ENCODE measurements at regions not wholly inside any gene's neighbourhood (a gene's known extent, or its start where the extent isn't known, plus 50 kb on each side); places are given as distances from the start of the nearest gene placed in this dataset.
A peak's percentile ranks its signal among the peaks of the same experiment; 100 is the strongest.
"Not testable (repeated sequence)": the region's sequence is repeated elsewhere in the genome, so short reads cannot be mapped to it uniquely, and the experiment has no call there.

DNA sequence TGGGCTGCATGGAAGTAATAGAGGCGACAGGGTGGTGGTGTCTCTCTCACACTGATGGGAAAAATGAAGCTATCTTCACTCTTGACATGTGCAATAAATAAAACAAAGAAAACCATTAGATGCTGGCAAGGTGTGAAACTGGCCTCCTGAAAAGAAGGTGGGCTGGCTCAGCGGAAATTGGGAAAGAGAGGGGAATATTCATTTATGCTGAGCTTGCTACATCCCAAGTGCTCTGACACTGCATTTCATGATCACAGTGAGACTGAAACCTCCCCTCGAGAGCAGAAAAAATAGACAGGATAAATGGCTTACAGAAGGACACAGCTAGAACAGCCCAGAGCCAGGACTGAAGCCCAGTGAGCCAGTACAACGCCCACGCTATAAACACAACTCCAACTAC, 112.1 kb upstream of the SMLR1 start:
- DNase-seq (ENCODE audit: low read depth, low spot score): no peak

GRCh38 chr6:130716466-130716865, 110.7 kb upstream of the SMLR1 start:
- DNase-seq (ENCODE audit: low read depth, low spot score): no peak

DNA sequence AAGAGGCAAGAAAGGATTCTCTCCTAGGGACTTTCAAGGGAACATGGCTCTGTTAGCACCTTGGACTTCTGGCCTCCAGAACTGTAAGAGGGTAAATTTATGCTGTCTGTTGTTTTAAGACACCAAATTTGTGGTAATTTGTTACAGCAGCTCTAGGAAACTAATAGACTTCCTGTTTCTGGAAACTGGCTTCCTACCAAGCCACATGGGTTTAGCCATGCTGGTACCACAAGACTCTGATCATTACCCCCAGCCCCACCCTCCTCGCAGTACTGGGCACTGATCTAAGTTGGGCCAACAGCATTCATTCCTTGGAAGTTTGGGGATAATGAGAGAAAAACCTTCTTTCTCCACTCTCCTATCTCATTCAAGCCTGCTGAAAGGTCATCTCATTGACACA, 109.5 kb upstream of the SMLR1 start:
- no peak for DNase-seq (ENCODE audit: low read depth, low spot score)

DNA sequence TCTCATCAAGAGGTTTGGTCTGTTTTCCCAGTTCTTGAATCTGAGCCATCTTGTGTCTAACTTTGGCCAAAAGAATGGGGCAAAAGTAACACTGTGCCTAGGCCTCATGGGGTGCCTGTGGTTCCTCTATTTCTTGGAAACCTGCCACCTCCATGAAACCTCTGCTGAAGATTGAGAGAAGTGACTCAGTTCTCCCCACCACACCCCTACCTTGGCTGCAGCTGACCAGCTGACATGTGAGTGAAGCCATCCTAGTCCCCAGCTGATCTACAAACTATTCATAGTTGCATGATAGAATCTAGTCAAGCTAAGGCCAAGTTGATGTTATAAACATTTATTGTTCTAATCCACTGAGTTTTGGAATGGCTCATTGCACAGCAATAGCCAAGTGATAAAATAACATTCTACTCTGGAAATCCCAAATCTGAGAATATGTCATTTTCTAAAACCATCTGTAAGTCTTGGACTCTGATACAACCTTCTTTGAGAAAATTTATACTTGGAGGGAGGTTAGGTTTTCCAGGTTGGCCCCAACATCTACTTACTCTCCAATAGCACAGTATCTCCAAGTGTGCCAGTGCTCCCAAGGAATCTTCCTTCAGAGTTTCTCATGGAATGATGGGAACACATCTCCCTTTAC, 107.0 kb upstream of the SMLR1 start:
- DNase-seq (ENCODE audit: low read depth, low spot score): no peak

GRCh38 chr6:130724089-130724488, 103.1 kb upstream of the SMLR1 start:
- no peak for DNase-seq (ENCODE audit: low read depth, low spot score)

DNA sequence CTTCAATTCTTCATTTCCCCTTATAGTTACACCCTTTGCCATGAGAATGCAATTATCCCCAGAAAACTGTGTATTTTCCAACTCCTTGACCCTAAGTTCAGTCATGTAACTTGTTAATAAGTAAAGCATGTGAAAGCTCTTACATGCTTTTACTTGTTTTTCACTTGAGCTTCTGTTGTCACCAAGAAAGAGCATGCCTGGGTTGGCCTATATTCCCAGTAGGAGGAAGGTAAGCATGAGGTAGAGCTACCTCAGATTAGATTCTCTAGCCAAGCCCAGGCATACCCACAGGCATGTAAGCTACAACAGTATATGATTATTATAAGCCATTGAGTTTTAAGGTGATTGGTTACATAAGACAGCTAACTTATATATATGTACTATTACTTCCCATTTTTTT, 101.7 kb upstream of the SMLR1 start:
- no peak for DNase-seq (ENCODE audit: low read depth, low spot score)

- DNase-seq (ENCODE audit: low read depth, low spot score): not testable (repeated sequence)
Measured at GRCh38 chr6:130728064-130728463, 99.1 kb upstream of the SMLR1 start.

DNA sequence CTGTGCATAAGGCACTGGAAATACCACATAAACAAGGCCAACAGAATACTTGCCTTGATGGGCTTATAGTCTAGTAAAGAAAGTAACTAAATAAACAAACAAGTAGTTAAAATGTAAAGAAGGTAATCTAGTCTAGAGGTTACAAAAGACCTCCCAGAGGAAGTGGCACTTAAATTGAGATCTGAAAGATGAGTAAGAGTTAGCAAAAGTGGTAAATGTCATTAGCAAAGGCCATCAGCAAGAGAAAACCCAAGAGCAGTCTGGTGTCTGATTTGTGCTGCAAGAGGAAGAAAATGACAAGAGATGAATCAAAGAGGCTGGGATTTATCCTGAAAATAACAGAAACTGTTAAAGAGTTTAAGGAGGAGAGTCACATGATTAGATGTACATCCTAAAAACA, 96.6 kb upstream of the SMLR1 start:
- DNase-seq (ENCODE audit: low read depth, low spot score): no peak

GRCh38 chr6:130734161-130734560, 93.0 kb upstream of the SMLR1 start:
- DNase-seq (ENCODE audit: low read depth, low spot score): no peak

DNA sequence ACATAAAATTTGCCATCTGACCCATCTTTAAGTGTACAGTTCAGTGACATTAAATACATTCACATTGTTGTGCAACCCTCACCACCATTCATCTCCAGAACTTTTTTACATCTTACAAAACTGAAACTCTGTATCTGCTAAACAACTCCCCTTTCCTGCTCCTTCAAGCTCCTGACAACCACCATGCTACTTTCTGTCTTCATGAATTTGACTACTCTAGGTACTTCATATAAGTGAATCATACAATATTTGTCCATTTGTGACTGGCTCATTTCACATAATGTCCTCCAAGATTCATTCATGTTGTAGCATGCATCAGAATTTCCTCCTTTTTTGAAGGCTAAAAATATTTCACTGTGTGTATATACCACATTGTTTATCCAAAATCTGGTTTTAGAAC, 86.9 kb upstream of the SMLR1 start:
- DNase-seq (ENCODE audit: low read depth, low spot score): no peak

DNA sequence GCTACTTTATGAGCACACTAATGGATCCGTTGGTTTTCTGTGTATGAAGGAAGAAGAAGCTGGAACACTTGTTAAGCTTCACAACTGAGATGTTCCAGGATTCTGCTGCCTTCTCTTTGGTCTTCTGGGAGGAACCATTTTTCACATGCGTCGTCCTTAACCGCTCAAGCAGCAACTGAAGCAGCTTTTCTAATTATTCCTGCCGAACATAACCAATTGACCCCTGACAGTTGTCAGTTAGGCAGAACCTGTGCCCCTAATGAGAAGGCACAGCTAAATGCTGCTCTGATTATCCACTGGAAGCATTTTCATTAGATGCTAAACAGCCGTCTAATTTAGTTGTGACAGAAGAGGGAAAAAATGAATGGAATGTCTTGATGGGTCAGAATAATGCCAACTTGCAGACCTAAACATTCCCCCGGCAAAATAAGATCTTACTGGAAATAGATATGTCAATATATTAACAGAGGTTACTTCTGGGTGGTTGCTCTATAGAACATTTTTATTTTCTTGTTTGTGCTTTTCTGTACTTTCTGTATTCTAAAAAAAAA, 85.0 kb upstream of the SMLR1 start:
- no peak for DNase-seq (ENCODE audit: low read depth, low spot score)

GRCh38 chr6:130743175-130743574, 84.0 kb upstream of the SMLR1 start:
- peak; percentile 85 for DNase-seq (ENCODE audit: low read depth, low spot score)

DNA sequence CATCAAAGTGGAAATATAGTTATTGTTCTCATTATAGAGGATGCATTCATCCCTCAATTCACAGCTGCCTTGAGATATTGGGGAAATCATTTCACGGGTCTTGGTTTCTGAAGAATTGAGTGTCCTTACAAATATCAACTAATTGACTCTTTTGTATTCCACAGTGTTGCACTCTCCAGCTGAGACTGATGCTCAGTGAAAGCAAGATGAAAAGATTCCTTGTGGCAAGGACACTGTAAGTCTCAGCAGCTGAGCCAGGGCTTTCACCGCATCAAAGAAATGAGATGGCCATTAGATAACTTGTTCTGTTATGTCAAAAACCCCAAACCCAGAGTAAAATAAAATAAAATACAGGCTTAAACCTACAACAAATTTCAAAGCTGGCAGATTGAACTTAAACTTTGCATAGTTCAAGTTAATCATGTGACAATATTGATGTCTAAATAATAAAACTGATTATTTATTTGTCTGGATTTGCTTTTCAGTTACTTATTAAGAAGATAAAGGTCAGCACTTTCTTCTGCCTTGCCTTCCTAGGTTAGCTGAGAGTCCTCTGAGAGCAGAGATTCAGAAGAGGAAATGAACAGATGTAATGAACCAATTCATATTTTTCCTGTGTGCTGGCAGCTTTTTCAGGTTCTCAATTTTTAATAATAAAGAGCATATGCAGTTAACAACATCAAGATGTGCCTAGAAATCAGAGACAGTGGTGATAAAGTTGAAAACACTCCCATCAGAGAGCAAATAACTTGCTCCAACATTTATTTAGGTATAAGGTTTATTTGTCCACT, 82.4 kb upstream of the SMLR1 start:
- DNase-seq (ENCODE audit: low read depth, low spot score): no peak

- DNase-seq (ENCODE audit: low read depth, low spot score): no peak
Measured at GRCh38 chr6:130748041-130748440, 79.2 kb upstream of the SMLR1 start.

DNA sequence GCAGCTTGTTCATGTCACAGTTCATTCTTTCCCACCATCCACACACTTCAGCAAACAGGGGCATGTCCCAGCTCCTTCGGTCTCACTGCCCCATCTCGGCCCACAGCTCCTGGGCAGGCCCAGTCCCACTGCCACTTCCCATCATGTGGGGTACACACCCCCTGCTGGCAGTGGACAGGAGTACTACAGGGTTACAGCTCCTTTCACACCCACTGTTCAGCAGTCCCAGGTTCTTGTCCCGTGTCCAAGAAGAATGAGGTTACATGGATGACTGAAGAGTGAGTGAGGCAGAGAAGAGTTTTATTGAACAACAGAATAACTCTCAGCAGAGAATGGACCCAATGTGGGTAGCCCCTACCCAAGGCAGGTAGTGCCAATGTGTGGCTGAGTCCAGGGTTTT, 77.8 kb upstream of the SMLR1 start:
- DNase-seq (ENCODE audit: low read depth, low spot score): no peak

DNA sequence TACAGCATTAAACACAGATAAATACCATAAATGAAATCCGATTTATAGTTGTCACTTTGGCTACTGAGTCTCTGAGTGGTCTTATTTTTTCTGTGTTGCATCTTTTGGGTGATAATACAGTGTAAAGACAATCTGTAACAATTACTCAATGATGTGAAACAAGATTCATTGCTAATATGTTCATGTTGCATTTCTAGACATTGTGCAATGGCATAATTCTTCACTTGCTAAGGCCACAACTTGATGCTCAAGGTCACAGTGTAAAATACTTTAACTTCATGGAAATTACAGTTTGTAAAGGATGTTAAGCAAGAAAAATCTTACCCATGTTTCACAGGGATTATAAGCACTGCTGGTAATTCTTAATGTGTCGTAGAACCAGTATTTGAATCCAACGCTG, 74.9 kb upstream of the SMLR1 start:
- DNase-seq (ENCODE audit: low read depth, low spot score): no peak

- DNase-seq (ENCODE audit: low read depth, low spot score): no peak
Measured at GRCh38 chr6:130754786-130755367, 72.3 kb upstream of the SMLR1 start.

- no peak for DNase-seq (ENCODE audit: low read depth, low spot score)
Measured at GRCh38 chr6:130755368-130756034, 71.7 kb upstream of the SMLR1 start.

- no peak for DNase-seq (ENCODE audit: low read depth, low spot score)
Measured at GRCh38 chr6:130756824-130757223, 70.4 kb upstream of the SMLR1 start.

DNA sequence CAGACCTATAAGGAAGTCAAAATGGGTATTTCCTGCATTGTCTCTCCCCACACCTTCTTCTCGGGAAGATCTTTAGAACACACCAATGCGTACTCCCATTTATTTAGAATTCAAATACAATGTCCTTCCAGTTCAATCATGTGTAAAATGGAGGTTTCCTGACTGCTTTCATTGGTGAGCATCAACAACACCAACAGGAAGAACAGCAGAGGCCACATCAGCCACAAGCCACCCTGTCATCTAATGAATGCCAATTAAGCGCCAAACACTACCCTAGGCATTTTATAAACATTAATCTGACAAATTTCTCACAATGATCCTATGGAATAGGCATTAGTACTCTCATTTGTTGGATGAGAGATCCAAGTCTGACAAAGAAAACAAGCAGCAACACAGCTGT, 68.4 kb upstream of the SMLR1 start:
- no peak for DNase-seq (ENCODE audit: low read depth, low spot score)

DNA sequence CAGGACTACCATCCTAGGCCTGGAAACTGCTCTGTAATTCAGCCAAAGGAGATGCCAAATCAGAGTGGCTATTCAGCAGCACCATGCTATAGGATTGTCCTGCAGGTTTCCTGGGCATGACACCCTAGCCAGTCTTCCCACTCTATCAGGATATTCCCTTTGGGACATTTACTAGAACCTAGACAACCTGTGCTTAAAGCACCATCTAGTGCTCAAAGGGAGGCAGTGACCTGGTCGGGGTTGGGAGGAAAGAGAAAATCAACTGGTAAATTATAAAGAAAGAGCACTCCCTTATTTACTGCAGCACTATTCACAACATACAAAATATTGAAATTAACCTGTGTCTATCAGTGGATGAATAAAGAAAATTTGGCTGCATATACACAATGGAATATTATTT, 67.2 kb upstream of the SMLR1 start:
- peak; percentile 23 for DNase-seq (ENCODE audit: low read depth, low spot score)

DNA sequence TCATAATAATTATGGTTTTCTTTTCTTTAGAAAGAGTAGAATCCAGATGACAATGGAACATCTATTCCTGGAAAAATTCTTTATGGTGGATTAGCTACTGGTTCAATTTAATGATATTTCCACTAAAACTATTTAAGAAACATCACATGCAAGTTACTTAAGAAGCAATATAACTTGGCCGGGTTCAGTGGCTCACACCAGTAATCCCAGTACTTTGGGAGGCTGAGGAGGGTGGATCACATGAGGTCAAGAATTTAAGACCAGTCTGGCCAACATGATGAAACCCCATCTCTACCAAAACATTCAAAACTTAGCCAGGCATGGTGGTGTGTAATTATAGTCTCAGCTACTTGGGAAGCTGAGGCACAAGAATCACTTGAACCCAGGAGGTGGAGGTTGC, 65.9 kb upstream of the SMLR1 start:
- no peak for DNase-seq (ENCODE audit: low read depth, low spot score)
